GM21515 (cell line): ENCODE measurements at regions not wholly inside any gene's neighbourhood (a gene's known extent, or its start where the extent isn't known, plus 50 kb on each side); places are given as distances from the start of the nearest gene placed in this dataset.
"Not testable (repeated sequence)": the region's sequence is repeated elsewhere in the genome, so short reads cannot be mapped to it uniquely, and the experiment has no call there.

Experiments
- ATAC-seq: cut with Tn5 transposase; IDR thresholded peaks from one replicate; pipeline ENCODE4 v1.9.1; 2021; ENCODE audit not compliant: unreplicated experiment

DNA sequence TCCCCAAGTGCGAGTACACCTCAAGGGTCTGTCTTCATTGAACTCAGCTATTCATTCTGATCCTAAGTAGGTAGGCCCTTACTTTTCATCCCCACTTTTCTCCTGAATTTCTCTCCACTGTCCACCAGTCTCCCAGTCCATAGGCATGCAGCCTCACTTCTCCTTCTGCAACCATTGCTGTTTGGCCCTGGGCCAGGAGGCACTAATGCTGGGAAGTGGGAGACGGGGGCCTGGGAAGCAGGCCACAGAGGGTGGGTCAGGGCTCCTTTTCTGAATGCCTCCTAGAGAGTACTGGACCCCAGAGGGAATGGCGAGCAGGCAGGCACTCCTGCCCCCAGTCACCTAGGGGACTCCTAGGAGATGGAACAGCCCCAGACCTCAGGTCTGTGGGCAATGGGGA lies 203.5 kb upstream of the RPL34 start:
- ATAC-seq: no peak

DNA sequence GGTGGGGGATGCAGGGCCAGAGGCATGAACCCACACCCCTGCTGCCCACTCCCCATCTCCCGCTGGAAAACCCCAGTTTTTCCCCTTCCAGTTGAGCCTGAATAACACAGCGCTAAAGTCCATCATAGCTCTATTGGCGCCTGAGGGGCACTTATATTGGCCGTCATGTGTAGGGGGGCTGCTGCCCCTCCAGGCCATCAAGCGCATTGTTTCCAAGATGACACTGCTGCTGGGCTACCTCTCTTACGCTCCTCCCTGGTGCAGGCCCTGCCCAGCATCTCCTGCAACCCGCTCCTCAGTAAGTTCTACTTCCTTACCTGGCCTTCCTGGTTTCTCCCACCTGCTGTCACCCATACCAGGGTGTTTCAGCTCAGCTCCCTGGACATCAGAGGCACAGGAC lies 205.0 kb upstream of the RPL34 start:
- ATAC-seq: no peak

DNA sequence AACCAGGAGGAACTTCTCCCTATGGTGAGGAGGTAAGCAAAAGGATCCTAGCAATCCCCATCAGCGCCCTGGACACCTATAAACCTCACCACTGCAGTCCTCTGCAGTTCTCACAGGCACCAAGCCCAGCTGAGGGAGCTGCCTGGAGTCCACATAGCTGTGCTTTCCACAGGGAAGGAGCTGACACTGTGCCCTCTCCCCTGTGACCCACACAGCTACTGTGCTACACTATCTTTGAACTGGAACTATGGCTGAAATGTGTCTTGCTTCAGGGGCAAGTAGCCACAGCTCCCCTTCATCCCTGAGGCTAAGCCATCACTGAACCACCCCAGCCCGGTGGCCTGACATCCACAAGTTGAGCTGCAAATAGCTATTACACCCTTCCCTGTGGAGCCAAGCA lies 208.5 kb upstream of the RPL34 start:
- ATAC-seq: no peak

DNA sequence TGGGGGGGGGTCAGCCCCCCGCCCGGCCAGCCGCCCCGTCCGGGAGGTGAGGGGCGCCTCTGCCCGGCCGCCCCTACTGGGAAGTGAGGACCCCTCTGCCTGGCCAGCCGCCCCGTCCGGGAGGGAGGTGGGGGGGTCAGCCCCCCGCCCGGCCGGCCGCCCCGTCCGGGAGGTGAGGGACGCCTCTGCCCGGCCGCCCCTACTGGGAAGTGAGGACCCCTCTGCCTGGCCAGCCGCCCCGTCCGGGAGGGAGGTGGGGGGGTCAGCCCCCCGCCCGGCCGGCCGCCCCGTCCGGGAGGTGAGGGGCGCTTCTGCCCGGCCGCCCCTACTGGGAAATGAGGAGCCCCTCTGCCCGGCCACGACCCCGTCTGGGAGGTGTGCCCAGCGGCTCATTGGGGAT lies 210.7 kb upstream of the RPL34 start:
- ATAC-seq: not testable (repeated sequence)

DNA sequence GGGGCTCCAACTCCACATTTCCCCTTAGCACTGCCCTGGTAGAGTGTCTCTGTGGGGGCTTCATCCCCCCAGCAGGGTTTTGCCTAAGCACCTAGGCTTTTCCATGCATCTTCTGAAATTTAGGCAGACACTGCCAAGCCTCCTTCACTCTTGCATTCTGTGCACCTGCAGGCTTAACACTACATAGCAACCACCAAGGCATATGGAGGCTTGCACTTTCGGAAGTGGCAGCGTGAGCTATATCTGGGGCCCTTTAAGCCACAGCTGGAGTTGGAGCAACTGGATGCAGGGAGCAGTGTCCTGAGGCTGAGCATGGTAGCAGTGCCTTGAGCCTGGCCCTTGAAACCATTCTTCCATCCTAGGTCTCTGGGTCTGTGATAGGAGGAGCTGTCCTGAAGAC lies 214.8 kb upstream of the RPL34 start:
- no peak for ATAC-seq

DNA sequence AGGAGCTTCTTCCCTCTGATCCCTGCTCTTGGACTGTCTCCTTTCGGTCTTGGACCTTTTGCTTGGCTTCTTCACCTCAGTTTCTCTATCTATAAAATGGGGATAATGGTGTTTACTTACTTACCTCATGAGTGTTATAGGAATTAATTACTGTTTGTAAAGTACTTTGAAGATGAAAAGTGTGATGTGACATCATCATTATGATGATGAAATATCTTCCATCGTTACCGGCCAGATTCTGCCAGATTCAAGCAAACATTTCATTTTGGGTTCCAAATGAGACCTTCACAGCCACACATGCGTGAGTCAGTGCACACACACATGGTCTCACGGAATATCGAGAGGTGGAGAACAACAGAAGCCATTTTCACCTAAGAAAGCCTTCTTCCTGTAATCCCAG lies 220.1 kb upstream of the RPL34 start:
- ATAC-seq: no peak

DNA sequence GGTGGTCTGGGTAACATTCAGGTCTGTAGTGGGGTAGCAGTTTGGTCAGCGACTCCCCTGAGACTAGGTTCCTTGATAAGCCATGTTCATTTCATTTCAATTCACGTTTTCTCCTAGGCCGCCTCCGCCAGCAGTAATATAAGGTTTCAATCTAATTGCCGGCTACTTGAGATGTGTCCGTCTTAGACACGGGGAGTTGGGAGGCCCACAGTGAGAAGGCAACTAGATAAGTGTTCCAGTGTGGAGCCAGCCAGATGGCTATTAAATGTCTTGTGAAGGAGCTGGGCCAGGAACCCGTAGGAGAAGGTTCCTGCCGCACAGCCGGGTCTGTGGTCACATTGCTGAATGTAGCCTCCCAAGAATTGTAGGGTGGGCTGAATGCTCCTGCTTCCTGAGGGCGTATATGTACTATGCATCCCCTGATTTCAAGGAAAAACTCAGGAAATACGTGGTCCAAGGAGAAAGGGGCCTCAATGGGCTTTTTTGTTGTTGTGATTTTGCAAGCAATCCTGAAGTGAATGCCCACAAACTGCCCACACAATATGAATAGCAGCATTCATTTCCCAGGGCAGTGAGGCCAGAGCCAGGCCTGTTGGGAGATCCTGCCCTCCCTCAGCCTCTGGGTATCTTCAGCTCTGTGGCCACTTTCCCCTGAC lies 220.6 kb upstream of the RPL34 start:
- no peak for ATAC-seq

DNA sequence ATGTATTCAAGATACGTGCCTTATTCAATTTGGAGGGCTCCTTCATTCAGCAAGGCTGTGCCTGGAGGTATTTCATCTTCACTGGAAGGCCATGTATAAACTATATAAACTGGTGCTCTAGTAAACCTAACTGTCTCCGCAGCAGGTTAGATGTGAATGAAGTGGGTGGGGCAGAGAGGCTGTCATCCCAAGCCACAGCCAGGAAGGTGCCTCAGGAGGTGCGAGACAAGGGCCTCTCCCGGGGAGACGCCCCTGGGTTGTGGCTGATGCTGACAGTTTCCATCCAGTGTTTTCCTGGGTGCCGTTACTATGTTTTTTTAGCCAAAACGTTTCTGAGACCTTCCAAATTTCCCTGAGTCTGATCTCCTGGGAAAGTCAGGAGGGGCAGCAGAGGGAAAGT lies 221.5 kb upstream of the RPL34 start:
- ATAC-seq: no peak

DNA sequence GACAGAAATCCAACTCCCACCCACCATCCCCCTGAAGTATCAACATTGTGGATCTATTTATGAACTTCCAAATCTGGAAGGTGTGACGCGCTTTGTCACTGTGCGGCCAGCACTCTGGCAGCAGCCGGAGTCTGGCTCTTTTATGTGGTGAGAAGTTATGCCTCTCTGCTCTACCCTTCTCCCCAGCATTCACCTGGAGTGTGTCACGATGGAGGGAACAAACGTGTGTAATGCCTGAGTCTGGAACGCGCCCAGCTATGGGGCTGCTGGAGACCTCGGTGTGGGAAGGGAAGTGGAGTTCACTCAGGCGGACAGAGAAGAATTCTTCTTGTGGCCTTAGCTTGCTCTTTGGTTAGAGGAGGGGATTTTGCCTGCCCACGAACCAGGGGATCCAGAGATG lies 222.1 kb upstream of the RPL34 start:
- ATAC-seq: no peak

DNA sequence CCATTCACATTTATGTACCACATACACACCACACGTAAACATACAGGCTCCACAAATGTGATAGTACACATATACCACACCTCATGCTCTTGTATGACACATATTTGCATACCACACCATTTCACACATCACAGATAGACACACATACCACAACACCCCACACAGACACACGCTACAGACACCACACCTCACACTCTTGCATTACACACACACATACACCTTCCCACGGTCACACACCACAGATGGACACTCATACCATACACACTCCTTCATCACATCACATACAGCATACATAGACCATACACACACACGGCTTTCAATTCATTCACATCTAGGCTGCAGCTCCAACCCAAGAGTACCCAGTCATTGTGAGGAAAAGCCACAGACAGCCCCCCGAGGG lies 222.5 kb upstream of the RPL34 start:
- no peak for ATAC-seq

DNA sequence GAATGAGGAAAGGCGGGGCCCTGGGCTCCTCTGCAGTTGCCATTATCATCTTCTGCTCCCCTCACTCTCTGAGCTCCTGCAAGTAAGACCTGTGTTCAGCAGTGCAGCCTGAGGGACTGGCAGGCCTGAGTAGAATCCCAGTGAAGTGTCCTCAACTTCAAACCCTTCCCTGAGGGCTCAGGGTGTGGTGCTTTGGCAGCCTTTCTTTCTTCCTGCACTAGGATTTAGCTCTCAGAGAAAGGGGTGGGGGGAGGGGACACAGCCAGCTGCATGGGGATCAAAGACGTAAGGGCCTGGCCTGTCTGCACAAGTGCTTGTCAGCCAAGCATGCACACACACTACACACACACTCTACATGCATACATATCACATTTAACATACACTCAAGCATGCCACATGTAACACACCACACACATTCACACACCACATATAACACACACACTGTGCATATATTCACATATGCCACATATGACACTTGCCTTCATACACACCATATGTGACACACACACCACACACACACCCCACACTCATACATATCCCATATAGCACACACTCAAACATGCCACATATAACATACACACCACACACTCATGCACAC lies 223.4 kb upstream of the RPL34 start:
- no peak for ATAC-seq

DNA sequence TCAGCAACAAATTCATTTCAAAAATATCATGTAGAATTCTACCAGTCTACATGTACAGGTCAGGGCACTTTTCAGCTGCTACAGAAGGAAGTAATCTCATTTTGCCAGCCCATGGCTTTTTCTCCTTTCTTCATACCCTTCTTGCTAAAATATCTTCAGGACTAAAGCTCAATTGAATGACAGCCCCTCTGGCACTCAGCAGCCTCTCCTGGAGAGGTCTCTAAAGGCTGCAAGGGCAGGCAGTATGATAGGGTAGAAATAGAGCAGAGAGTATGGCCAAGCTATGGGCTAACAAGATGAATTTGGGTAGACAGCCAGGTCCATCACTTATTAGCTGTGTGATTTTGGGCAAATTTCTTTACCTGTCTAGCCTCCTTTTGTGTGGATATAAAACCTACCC lies 224.6 kb upstream of the RPL34 start:
- ATAC-seq: no peak

DNA sequence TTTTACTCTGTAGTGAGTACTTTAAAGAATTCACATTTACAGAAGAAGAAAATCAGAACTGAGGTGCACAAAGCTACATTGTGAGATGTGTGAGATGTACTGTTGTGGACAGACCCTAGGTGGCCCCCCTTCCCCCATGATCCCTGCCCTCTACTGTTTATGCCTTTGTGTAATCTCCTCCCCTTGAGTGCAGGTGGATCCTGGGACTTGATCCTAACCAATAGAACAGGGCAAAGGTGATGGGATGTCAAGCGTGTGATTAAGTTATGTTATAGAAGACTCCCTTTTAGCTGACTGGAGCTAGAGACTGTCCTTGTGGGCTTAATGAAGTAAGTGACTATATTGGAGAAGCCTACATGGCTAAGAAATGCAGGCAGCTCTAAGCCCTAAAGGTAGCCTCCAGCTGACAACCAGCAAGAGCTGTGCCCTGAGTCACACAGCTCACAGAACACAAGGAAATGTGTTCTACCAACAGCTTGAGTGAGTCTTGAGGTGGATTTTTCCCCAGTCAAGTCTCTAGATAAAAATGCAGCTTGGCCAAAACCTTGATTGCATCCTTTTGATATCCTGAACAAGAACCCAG lies 225.2 kb upstream of the LEF1 start:
- ATAC-seq: no peak

DNA sequence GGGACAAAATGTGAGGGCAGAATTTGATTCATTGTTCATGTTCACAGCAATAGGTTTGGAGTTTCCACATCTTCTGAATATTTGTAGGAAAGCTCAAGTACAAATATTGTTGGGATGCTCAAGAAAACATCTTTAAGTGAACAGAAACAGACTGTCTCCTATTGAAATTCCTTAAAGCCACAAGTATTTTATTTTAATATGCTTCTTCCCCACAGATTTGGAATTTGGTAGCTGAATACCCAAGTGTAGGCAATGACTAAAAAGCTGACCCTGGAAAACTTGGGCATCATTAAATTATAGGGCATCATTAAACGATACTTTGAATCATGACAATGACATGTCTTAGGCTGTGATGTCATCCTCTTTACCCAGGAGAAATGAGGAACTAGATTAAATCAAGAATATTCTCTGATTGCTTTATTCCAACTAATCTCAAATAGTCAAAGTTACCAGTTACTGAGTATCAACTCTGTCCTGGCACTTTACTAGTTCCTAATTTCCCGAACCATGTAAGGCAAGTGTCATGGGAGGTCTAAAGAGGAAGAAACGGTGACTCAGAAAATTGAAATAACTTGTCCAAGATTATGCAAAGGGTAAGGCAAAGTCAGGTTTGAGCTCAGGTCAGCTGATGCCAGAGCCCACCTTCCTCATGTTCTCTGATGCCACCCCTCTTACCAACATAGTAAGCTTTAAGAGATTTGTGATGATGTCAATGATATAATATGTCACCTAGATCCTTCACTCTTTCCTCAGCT lies 223.1 kb upstream of the LEF1 start:
- ATAC-seq: no peak

DNA sequence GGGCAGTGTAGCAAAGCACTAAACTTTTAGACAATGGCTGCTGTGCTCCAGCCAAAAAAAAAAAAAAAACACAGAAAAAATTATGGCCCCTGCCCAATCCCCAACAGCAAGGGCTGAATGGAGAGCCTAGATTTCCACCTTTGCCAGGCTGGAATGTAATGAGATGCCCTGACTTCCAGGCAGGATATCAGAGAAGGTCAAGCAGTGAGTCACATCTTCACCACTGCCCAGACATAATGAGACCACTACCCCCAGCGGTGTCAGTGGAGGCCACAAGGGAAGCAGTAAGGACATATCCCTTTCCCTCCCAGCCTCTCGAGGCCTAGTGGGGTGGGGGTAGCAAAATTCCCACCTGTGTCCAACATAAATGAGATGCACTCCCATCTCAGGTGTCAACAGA lies 216.3 kb upstream of the LEF1 start:
- ATAC-seq: no peak

DNA sequence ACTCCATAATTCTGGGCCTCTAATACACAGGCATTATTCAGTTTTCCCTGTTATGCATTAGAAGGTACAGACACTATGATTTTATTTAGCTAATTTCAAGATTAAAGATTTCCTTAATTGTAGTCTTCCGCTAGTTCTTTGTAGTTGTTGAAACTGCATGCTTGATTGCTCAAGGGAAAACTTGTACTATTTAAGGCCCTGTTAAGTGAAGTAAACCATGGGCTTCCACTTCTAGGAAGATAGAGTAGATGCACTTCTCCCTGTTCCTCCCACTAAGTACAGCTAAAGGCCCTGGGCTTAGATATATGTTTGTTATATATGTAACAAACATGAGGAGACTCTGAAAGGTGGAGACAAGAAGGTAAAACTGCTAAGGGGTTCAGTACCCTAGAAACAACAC lies 215.8 kb upstream of the LEF1 start:
- ATAC-seq: no peak

DNA sequence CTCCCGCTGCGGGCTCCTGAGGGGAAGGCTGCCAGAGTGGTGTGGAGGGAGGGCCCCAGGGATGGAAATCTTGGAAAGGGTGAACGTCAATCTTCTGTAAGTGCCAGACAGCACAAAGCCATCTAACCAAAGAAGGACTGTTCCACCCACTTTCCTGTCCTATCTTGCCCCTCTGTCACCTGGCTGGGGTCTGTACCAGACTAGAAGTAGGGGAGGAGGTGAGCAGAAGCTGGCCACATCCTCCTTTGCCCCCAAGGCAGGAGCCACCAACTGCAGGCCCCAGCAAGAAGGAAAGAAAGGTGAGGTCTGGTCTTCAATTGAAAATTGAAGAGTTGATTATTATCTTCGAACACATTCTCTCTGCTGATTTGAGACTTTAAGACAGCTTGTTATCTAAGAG lies 214.4 kb upstream of the LEF1 start:
- ATAC-seq: no peak

DNA sequence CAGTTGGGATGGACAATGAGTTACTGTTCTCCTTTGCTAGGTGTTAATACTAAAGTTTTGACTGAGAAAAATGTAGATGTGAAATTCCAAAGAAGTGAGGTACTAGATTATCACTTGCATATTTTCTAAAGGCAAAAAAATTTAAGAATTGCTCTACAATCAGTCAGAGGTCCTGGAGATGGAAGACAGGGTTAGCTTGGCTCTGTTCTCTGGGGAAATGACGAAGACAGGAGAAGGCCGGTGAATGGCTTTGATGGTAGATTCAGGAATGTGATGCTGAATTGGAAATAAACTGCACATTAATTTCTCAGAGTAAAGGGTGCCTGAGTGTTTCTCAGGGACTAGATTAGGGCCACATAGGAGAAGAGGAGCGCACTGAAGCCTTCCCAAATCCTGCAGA lies 214.0 kb upstream of the LEF1 start:
- no peak for ATAC-seq

DNA sequence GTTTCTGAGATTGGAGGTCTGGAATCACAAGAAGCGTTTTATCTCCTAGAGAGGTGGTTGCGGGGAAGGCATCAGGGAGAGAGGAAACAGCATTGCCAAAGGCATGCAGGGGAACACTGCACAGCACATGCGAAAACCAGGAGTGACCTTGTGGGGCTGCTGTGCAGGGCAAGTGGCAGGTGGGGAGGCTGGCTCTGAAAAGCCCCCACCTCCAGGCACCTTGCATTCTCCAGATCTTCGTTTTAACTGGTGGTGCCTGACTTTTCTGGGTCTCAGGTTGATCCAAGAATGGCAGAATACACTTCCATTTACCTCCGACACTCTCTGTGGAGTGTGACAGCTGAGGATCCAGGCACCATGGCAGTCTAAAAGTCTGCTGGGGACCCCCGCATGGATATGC lies 209.4 kb upstream of the LEF1 start:
- no peak for ATAC-seq

DNA sequence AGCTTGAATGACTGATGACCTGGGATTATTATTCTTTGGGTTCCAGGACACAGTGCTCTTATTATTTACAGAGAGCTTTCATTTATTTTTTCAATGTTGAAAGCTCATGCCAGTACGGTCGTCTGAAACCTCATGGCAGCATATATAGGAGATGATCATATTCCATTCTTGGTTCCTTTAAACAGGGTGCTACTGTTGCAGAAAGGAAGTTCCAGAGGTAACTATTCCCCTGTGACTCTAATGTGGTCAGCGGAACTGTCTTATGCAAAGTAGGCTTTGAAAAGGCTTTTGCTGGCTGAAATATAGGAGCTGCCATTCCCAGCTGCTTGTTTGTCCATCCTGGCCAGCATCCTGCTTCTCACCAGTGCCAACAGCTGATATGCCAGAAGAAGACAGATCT lies 208.3 kb upstream of the LEF1 start:
- no peak for ATAC-seq

DNA sequence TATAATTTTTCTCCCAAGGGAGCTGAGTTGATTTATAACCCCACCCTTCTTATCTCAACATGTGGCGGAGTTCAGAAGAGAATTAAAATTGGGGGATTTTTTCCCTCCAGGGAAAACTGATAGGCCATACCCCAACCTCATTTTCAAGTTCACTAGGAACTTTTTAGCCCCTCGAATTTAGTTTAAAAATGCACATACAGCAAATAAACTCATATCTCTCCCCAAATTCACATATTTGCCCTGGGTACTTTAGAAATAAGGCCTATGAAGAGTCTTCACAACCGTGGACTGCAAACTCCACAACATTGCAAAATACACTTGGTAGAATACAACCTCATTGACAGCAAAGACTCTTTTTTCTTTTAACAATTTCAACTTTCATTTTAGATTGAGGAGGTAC lies 206.7 kb upstream of the LEF1 start:
- ATAC-seq: no peak

DNA sequence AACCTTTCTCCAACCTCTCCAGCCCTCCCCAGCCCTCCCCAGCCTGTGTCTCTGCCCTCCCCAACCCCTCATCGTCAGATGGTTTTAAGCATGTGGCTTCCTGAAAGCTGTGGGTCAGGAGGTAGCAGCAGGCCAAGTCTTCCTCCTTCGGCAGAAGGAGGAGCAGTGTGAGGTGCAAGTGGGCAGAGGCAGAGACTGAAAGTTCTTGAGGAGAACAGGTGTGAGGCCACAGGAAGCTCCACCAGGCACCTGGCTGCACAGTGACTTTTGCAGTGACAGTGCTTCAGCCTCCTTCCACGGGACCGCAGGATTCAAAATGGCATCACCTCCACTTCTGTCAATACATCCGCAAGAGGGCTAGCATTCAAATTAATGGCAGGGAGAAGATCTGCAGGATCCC lies 203.9 kb upstream of the LEF1 start:
- ATAC-seq: no peak
